ENCODE measurements at regions not wholly inside any gene's neighbourhood (a gene's known extent, or its start where the extent isn't known, plus 50 kb on each side); places are given as distances from the start of the nearest gene placed in this dataset.

DNA sequence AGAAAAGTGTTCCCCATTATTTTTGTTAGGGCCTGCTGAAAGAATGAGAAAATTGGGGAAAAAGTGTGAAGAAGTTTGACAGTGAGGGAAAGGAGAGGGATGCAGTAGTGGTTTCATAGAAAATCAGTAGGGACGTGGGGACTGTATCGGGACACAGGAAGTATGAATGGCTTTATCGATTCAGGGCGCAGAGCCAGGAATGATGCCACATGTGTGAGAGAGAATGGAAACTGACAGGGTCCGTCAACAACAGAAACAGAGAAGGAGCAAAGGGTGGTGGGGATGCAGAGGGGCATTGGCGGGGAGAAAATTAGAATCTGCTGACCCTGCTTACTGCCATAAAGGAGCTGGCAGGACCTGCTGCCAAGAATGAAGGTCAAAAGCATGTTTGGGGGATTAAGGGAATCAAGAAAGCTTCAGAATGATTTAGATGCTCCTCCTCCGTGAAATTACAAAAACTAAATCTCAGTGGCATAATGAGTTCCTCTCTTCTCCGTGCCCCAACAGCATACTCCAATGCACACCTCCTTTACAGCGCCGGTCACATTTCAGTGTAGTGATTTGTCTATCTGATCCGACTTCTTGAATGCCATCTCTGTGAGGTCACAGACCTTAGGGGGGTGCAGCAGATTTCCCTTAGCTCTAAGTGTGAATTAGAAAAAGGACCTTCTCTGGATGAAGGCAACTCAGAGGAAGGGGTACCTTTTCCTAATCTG is 92.6 kb downstream of the EMP1 start:
- no peaks in the 10 kb centered on the region for H3K4me1 ChIP-seq (ENCODE audit: control insufficient read depth in 5 of 5, insufficient read depth in 5 of 5, low read length in 5 of 5)
- WGBS, 2 donors, result 65 to 75% methylated on average over 11 of the region's 11 CpGs
- H3K9me3 ChIP-seq (ENCODE audit: control insufficient read depth in 4 of 4, insufficient read depth in 3 of 4, low read length in 3 of 4), result no peaks in the 10 kb centered on the region
- TF ChIP-seq CTCF (IDR thresholded peaks at IDR 0.05; ENCODE audit: control extremely low read depth, extremely low read depth), result no peak
- DNase-seq (peak in 1 of 3 donors; percentile 3), ATAC-seq (ENCODE audit: insufficient read depth, low FRiP score) (no peak)
- no peaks in the 10 kb centered on the region for H3K36me3 ChIP-seq (ENCODE audit: control insufficient read depth in 4 of 4, insufficient read depth in 4 of 4, low read length in 4 of 4)
- H3K27ac ChIP-seq (ENCODE audit: low read depth in 1 of 2, low read length in 1 of 2), result no peak overlapping the region
- H3K4me3 ChIP-seq, result no peak overlapping the region
- H3K27me3 ChIP-seq (ENCODE audit: control insufficient read depth in 3 of 3, insufficient read depth in 3 of 3, low read length in 2 of 3), result no peaks in the 10 kb centered on the region
- no peak overlapping the region for H3K9ac ChIP-seq (ENCODE audit: insufficient read depth in 1 of 2, low read length in 2 of 2)

DNA sequence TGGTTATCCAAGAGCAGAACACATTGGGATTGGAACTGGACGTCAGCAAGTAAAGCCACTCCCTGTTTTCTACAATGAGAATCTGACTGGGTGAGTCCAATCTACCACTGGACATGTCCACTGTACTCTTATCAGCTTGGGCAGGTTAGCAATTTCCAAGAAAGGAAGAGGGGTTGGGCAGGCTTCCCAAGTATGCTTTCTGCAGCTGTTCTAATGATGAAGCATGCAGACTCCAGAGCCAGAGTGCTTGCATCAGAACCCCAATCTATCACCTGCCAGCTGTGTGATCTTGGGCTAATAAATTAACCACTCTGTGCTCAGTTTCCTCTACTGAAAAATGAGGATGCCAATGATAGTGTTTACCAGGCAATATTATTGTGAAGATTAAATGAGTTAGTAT is 92.0 kb downstream of the EMP1 start:
- peak in 1 of 3 donors; percentile 7 for DNase-seq
- H3K9ac ChIP-seq (ENCODE audit: insufficient read depth in 1 of 2, low read length in 2 of 2), result no peak overlapping the region
- 28 to 45% methylated on average over 1 of the region's 1 CpG for WGBS, 2 donors
- no peak overlapping the region for H3K4me3 ChIP-seq
- TF ChIP-seq CTCF (IDR thresholded peaks at IDR 0.05; ENCODE audit: control extremely low read depth, extremely low read depth), result no peak
- H3K9me3 ChIP-seq (ENCODE audit: control insufficient read depth in 4 of 4, insufficient read depth in 3 of 4, low read length in 3 of 4), result no peaks in the 10 kb centered on the region
- no peaks in the 10 kb centered on the region for H3K27me3 ChIP-seq (ENCODE audit: control insufficient read depth in 3 of 3, insufficient read depth in 3 of 3, low read length in 2 of 3)
- no peak for ATAC-seq (ENCODE audit: insufficient read depth, low FRiP score)
- no peak overlapping the region for H3K27ac ChIP-seq (ENCODE audit: low read depth in 1 of 2, low read length in 1 of 2)
- no peaks in the 10 kb centered on the region for H3K36me3 ChIP-seq (ENCODE audit: control insufficient read depth in 4 of 4, insufficient read depth in 4 of 4, low read length in 4 of 4)
- H3K4me1 ChIP-seq (ENCODE audit: control insufficient read depth in 5 of 5, insufficient read depth in 5 of 5, low read length in 5 of 5), result no peaks in the 10 kb centered on the region

DNA sequence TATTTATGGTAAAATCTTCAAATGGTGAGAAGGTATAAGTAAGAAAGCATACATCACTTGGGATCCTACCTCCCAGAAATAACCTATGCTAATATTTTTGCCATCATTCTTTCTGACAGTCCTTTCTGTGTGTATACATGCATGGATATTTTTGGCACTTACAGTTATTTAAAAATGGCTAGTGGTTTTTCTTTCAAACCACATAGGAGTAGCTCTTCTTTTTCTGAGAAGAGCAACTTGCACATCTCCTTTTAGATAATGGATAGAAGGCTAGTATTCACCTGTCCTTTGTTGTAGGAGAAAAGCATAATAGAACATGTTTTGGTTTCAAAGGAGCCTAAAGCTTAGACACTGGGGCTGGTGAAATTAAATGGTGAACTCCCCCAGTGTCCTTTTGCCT is 87.3 kb downstream of the EMP1 start:
- Histone ChIP-seq H3K36me3 (ENCODE audit: control insufficient read depth in 4 of 4, insufficient read depth in 4 of 4, low read length in 4 of 4) (no peaks in the 10 kb centered on the region), H3K9ac (ENCODE audit: insufficient read depth in 1 of 2, low read length in 2 of 2) (no peak overlapping the region), H3K27ac (ENCODE audit: low read depth in 1 of 2, low read length in 1 of 2) (no peak overlapping the region), H3K27me3 (ENCODE audit: control insufficient read depth in 3 of 3, insufficient read depth in 3 of 3, low read length in 2 of 3) (peaks cover 0 to 2% (median 0%) of the 10 kb centered on the region in 3 donors), H3K4me1 (ENCODE audit: control insufficient read depth in 5 of 5, insufficient read depth in 5 of 5, low read length in 5 of 5) (no peaks in the 10 kb centered on the region), H3K4me3 (no peak overlapping the region), H3K9me3 (ENCODE audit: control insufficient read depth in 4 of 4, insufficient read depth in 3 of 4, low read length in 3 of 4) (peaks cover 0 to 2% (median 0%) of the 10 kb centered on the region in 4 donors)
- TF ChIP-seq CTCF (IDR thresholded peaks at IDR 0.05; ENCODE audit: control extremely low read depth, extremely low read depth), result no peak
- DNase-seq, result no peak
- ATAC-seq (ENCODE audit: insufficient read depth, low FRiP score), result no peak

DNA sequence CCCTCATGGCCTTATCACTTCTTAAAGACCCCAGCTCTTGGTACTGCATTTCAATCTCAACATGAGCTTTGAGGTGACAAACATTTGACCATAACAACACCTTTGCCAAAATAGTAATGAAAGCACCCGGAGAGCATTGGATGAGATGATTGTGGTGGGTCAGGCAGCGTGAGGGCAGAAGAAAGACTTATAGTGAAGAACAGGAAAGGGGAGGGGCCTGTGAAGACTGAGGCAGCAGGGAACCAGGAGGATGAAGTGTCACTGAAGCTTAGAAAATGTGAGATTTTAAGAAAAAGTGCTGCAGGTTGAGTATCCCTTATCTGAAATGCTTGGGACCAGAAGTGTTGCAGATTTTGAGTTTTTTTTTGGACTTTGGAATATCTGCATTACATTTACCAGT is 86.3 kb downstream of the EMP1 start:
- H3K4me1 ChIP-seq (ENCODE audit: control insufficient read depth in 5 of 5, insufficient read depth in 5 of 5, low read length in 5 of 5), result peaks cover 0 to 5% (median 0%) of the 10 kb centered on the region in 5 donors
- H3K9ac ChIP-seq (ENCODE audit: insufficient read depth in 1 of 2, low read length in 2 of 2), result no peak overlapping the region
- H3K27me3 ChIP-seq (ENCODE audit: control insufficient read depth in 3 of 3, insufficient read depth in 3 of 3, low read length in 2 of 3), result peaks cover 0 to 2% (median 0%) of the 10 kb centered on the region in 3 donors
- peaks cover 0 to 2% (median 0%) of the 10 kb centered on the region in 4 donors for H3K9me3 ChIP-seq (ENCODE audit: control insufficient read depth in 4 of 4, insufficient read depth in 3 of 4, low read length in 3 of 4)
- DNase-seq (no peak), ATAC-seq (ENCODE audit: insufficient read depth, low FRiP score) (no peak)
- H3K27ac ChIP-seq (ENCODE audit: low read depth in 1 of 2, low read length in 1 of 2), result no peak overlapping the region
- no peak for TF ChIP-seq CTCF (IDR thresholded peaks at IDR 0.05; ENCODE audit: control extremely low read depth, extremely low read depth)
- no peaks in the 10 kb centered on the region for H3K36me3 ChIP-seq (ENCODE audit: control insufficient read depth in 4 of 4, insufficient read depth in 4 of 4, low read length in 4 of 4)
- 63 to 71% methylated on average over 2 of the region's 2 CpGs for WGBS, 2 donors
- H3K4me3 ChIP-seq, result no peak overlapping the region
